ENCODE measurements at regions not wholly inside any gene's neighbourhood (a gene's known extent, or its start where the extent isn't known, plus 50 kb on each side); places are given as distances from the start of the nearest gene placed in this dataset.
"Not testable (repeated sequence)": the region's sequence is repeated elsewhere in the genome, so short reads cannot be mapped to it uniquely, and the experiment has no call there.

- DNase-seq (ENCODE audit: low read depth in 2 of 2), result no peak
Observed at GRCh38 chr6:115276881-115277565, 783.7 kb downstream of the FRK start.

GRCh38 chr6:115272311-115272710 lies 788.4 kb downstream of the FRK start:
- no peak for DNase-seq (ENCODE audit: low read depth in 2 of 2)

GRCh38 chr6:115271434-115271833 lies 789.3 kb downstream of the FRK start:
- DNase-seq (ENCODE audit: low read depth in 2 of 2), result no peak

GRCh38 chr6:115270953-115271352 lies 789.7 kb downstream of the FRK start:
- no peak for DNase-seq (ENCODE audit: low read depth in 2 of 2)

GRCh38 chr6:115241373-115241772 lies 819.3 kb downstream of the FRK start:
- no peak for DNase-seq (ENCODE audit: low read depth in 2 of 2)

- no peak for DNase-seq (ENCODE audit: low read depth in 2 of 2)
Observed at GRCh38 chr6:115221198-115221597, 839.5 kb downstream of the FRK start.

GRCh38 chr6:115220551-115221159 lies 840.0 kb downstream of the FRK start:
- no peak for DNase-seq (ENCODE audit: low read depth in 2 of 2)

- no peak for DNase-seq (ENCODE audit: low read depth in 2 of 2)
Observed at GRCh38 chr6:115219645-115220044, 841.0 kb downstream of the FRK start.

GRCh38 chr6:115216835-115217234 lies 843.9 kb downstream of the FRK start:
- no peak for DNase-seq (ENCODE audit: low read depth in 2 of 2)

GRCh38 chr6:115214283-115214682 lies 846.4 kb downstream of the FRK start:
- no peak for DNase-seq (ENCODE audit: low read depth in 2 of 2)

- no peak for DNase-seq (ENCODE audit: low read depth in 2 of 2)
Observed at GRCh38 chr6:115203381-115203780, 857.3 kb downstream of the FRK start.

- no peak for DNase-seq (ENCODE audit: low read depth in 2 of 2)
Observed at GRCh38 chr6:115194981-115195638, 852.3 kb upstream of the HS3ST5 start.

GRCh38 chr6:115191989-115192388 lies 849.2 kb upstream of the HS3ST5 start:
- no peak for DNase-seq (ENCODE audit: low read depth in 2 of 2)

GRCh38 chr6:115190534-115190933 lies 847.7 kb upstream of the HS3ST5 start:
- no peak for DNase-seq (ENCODE audit: low read depth in 2 of 2)

GRCh38 chr6:115175456-115175855 lies 832.6 kb upstream of the HS3ST5 start:
- not testable (repeated sequence) for DNase-seq (ENCODE audit: low read depth in 2 of 2)

- not testable (repeated sequence) for DNase-seq (ENCODE audit: low read depth in 2 of 2)
Observed at GRCh38 chr6:115165912-115166311, 823.1 kb upstream of the HS3ST5 start.

- DNase-seq (ENCODE audit: low read depth in 2 of 2), result no peak
Observed at GRCh38 chr6:115159733-115160132, 816.9 kb upstream of the HS3ST5 start.

- no peak for DNase-seq (ENCODE audit: low read depth in 2 of 2)
Observed at GRCh38 chr6:115137910-115138309, 795.1 kb upstream of the HS3ST5 start.

GRCh38 chr6:115133790-115134189 lies 791.0 kb upstream of the HS3ST5 start:
- DNase-seq (ENCODE audit: low read depth in 2 of 2), result no peak

GRCh38 chr6:115131709-115132490 lies 789.1 kb upstream of the HS3ST5 start:
- DNase-seq (ENCODE audit: low read depth in 2 of 2), result no peak

- not testable (repeated sequence) for DNase-seq (ENCODE audit: low read depth in 2 of 2)
Observed at GRCh38 chr6:115121513-115121912, 778.7 kb upstream of the HS3ST5 start.

GRCh38 chr6:115120391-115120790 lies 777.6 kb upstream of the HS3ST5 start:
- DNase-seq (ENCODE audit: low read depth in 2 of 2), result no peak

Data from dermis microvascular lymphatic vessel endothelial cell (primary cell).